Neural progenitor cell (in vitro differentiated cells): ENCODE measurements at regions not wholly inside any gene's neighbourhood (a gene's known extent, or its start where the extent isn't known, plus 50 kb on each side); places are given as distances from the start of the nearest gene placed in this dataset.

ENCODE experiments used
- DNase-seq: peaks from one replicate; pipeline ENCODE4 v3.0.0-alpha.2; 2016; ENCODE audit warnings: low spot score
- H2AFZ ChIP-seq: fragments of 200-600 bp; sonication (generic); replicated peaks from 2 replicates; pipeline ENCODE4 v1.6.1; 2016; ENCODE audit warnings: antibody characterized with exemption
- H3F3A ChIP-seq: fragments of 200-600 bp; sonication (generic); 2 replicates; pipeline ENCODE4 v1.6.1; 2016; ENCODE audit warnings: antibody characterized with exemption, low read depth
- H3K27ac ChIP-seq: fragments of 200-600 bp; sonication (generic); 2 replicates; pipeline ENCODE4 v1.5.1; 2016; ENCODE audit warnings: mild to moderate bottlenecking
- H3K27me3 ChIP-seq: fragments of 200-600 bp; sonication (generic); 2 replicates; pipeline ENCODE4 v1.6.1; 2016; ENCODE audit warnings: mild to moderate bottlenecking, moderate library complexity
- H3K36me3 ChIP-seq: fragments of 200-600 bp; sonication (generic); 2 replicates; pipeline ENCODE4 v1.5.1; 2016
- H3K4me1 ChIP-seq: fragments of 200-600 bp; sonication (generic); 2 replicates; pipeline ENCODE4 v1.6.1; 2016; ENCODE audit warnings: mixed run types
- H3K4me2 ChIP-seq: fragments of 200-600 bp; sonication (generic); 2 replicates; pipeline ENCODE4 v1.6.1; 2016
- H3K4me3 ChIP-seq: fragments of 200-600 bp; sonication (generic); 2 replicates; pipeline ENCODE4 v1.5.1; 2016
- H3K79me2 ChIP-seq: fragments of 200-600 bp; sonication (generic); 2 replicates; pipeline ENCODE4 v1.6.1; 2016; ENCODE audit warnings: low read depth
- H3K9ac ChIP-seq: fragments of 200-600 bp; sonication (generic); 2 replicates; pipeline ENCODE4 v1.6.1; 2016
- H3K9me3 ChIP-seq: fragments of 200-600 bp; sonication (generic); 2 replicates; pipeline ENCODE4 v1.5.1; 2016; ENCODE audit warnings: low read depth
- H4K20me1 ChIP-seq: fragments of 200-600 bp; sonication (generic); 2 replicates; pipeline ENCODE4 v1.6.1; 2016; ENCODE audit warnings: low read depth
- H3K27ac Mint-ChIP-seq: 3 replicates; pipeline ENCODE4 v1.8.0; 2021; ENCODE audit warnings: mixed read lengths
- H3K27me3 Mint-ChIP-seq: 2 replicates; pipeline ENCODE4 v1.8.0; 2022; ENCODE audit warnings: low read depth, mild to moderate bottlenecking, inconsistent platforms, moderate library complexity, mixed read lengths; ENCODE audit not compliant: insufficient read depth
- H3K36me3 Mint-ChIP-seq: 3 replicates; pipeline ENCODE4 v1.8.0; 2021; ENCODE audit warnings: mixed read lengths
- H3K4me1 Mint-ChIP-seq: 3 replicates; pipeline ENCODE4 v1.8.0; 2021; ENCODE audit warnings: mixed read lengths
- H3K4me3 Mint-ChIP-seq: 3 replicates; pipeline ENCODE4 v1.8.0; 2021; ENCODE audit warnings: mild to moderate bottlenecking, moderate library complexity, mixed read lengths
- H3K9me3 Mint-ChIP-seq: 3 replicates; pipeline ENCODE4 v1.8.0; 2020; ENCODE audit warnings: mixed read lengths
- EZH2 ChIP-seq: fragments of 200-600 bp; sonication (generic); IDR thresholded peaks from 2 replicates; pipeline ENCODE4 v1.6.1; 2017; ENCODE audit warnings: antibody characterized with exemption, mild to moderate bottlenecking, moderate library complexity
- EZH2phosphoT487 ChIP-seq: fragments of 200-600 bp; sonication (generic); IDR thresholded peaks from 2 replicates; pipeline ENCODE4 v1.6.1; 2017; ENCODE audit warnings: antibody characterized with exemption
- TF ChIP-seq, protein P1 (sequence below): fragments of 200-600 bp; sonication (generic); IDR thresholded peaks from 2 replicates; pipeline ENCODE4 v1.5.1; 2017; ENCODE audit warnings: antibody characterized with exemption, mild to moderate bottlenecking

DNA sequence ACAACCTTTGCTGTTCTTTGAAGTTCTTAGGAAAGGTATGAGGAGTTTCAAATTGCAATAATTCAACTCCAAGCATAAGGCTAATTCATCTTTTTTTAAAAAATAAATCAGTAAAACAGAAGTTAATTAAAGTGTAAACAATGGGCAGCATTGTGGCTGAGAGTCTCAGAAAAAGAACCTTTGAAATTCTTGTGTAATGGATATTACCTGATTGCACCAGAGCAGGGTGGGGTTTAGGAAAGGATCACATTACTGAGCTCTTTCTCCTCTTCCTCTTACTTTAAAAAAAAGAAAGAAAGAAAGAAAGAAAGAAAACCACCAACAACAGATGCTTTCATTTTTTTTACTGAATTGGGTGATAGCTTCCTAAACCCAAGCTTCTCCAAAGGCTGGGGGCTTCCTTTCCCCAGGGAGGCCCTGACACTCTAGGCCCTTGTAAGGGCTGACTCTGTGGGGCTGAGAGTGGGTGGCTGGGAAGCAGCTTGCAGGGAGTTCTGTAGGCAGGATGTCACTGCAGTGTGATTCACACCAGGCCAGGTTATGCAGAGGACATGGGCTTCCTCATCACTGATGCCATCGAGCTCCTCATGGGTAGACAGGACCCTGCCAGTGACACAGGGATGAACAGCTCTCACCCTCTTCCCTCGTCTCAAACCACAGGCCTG lies 564.5 kb downstream of the FGF9 start:
- Histone ChIP-seq H3K9me3 (no peaks in the 10 kb centered on the region), H3K9ac (no peak overlapping the region), H4K20me1 (no peaks in the 10 kb centered on the region), H3K27me3 (no peaks in the 10 kb centered on the region), H3K27ac (no peak overlapping the region), H3K4me1 (peaks cover 26% of the 10 kb centered on the region), H3K4me2 (peak overlapping the region; percentile 30), H2AFZ (peak overlapping the region; percentile 1), H3K79me2 (no peaks in the 10 kb centered on the region), H3K4me3 (no peak overlapping the region), H3K36me3 (no peaks in the 10 kb centered on the region), H3F3A (peaks cover 10% of the 10 kb centered on the region)
- H3K27ac Mint-ChIP-seq, result peak overlapping the region; percentile 43
- peaks cover 8% of the 10 kb centered on the region for H3K4me1 Mint-ChIP-seq
- peaks cover 5% of the 10 kb centered on the region for H3K27me3 Mint-ChIP-seq
- H3K4me3 Mint-ChIP-seq, result no peak overlapping the region
- no peak for TF ChIP-seq EZH2
- TF ChIP-seq, protein P1, sequence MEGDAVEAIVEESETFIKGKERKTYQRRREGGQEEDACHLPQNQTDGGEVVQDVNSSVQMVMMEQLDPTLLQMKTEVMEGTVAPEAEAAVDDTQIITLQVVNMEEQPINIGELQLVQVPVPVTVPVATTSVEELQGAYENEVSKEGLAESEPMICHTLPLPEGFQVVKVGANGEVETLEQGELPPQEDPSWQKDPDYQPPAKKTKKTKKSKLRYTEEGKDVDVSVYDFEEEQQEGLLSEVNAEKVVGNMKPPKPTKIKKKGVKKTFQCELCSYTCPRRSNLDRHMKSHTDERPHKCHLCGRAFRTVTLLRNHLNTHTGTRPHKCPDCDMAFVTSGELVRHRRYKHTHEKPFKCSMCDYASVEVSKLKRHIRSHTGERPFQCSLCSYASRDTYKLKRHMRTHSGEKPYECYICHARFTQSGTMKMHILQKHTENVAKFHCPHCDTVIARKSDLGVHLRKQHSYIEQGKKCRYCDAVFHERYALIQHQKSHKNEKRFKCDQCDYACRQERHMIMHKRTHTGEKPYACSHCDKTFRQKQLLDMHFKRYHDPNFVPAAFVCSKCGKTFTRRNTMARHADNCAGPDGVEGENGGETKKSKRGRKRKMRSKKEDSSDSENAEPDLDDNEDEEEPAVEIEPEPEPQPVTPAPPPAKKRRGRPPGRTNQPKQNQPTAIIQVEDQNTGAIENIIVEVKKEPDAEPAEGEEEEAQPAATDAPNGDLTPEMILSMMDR, result no peak
- TF ChIP-seq EZH2phosphoT487, result no peak
- no peaks in the 10 kb centered on the region for H3K36me3 Mint-ChIP-seq
- DNase-seq, result peak; percentile 25
- no peaks in the 10 kb centered on the region for H3K9me3 Mint-ChIP-seq

DNA sequence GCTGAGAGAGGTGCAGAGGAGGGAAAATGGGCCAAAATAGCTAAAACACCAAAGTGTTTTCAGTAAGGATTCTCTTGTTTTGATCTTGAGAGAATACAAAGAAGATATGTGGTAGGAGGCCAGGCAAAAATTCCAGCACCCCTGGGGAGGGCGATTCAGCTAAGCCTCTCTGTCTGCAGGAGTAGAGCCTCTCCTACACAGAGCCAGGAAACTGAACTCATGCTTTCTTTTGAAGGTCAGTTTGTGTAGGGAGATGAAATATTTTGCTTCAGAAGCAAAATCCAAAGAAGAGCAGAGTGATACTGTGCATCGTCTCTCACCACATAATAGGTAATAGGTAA lies 565.0 kb downstream of the FGF9 start:
- Histone ChIP-seq H3F3A (peaks cover 10% of the 10 kb centered on the region), H3K9ac (no peak overlapping the region), H3K27me3 (no peaks in the 10 kb centered on the region), H2AFZ (peak overlapping the region; percentile 1), H3K36me3 (no peaks in the 10 kb centered on the region), H3K9me3 (no peaks in the 10 kb centered on the region), H3K4me2 (peak overlapping the region; percentile 30), H3K4me1 (peaks cover 31% of the 10 kb centered on the region), H3K27ac (no peak overlapping the region), H4K20me1 (no peaks in the 10 kb centered on the region), H3K79me2 (no peaks in the 10 kb centered on the region), H3K4me3 (no peak overlapping the region)
- Mint-ChIP-seq H3K4me3 (no peak overlapping the region), H3K4me1 (peaks cover 8% of the 10 kb centered on the region), H3K9me3 (no peaks in the 10 kb centered on the region), H3K27me3 (peaks cover 5% of the 10 kb centered on the region), H3K27ac (no peak overlapping the region), H3K36me3 (no peaks in the 10 kb centered on the region)
- DNase-seq, result peak; percentile 58
- TF ChIP-seq EZH2, result no peak
- TF ChIP-seq, protein P1, result no peak
- TF ChIP-seq EZH2phosphoT487, result no peak

DNA sequence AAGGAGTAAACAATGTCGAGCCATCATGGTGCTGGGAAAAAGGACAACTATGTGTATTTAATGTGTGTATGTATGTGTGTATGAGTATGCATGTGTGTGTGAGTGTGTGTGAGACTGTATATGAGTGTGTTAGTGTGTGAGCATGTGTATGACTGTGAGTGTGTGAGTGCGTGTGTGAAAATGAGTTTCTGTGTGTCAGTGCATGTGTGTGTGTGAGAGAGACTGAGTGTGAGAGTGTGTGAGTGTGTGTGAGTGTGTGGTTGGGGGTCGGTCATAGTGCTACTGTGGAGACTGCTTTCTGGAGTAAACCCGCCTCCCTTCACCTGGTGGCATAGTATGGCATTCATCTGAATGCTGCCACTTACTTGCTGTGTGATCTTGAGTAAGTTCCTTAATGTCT lies 567.4 kb downstream of the FGF9 start:
- no peak overlapping the region for H3K9ac ChIP-seq
- H3K4me1 ChIP-seq, result peaks cover 32% of the 10 kb centered on the region
- Mint-ChIP-seq H3K4me1 (peaks cover 8% of the 10 kb centered on the region), H3K27ac (no peak overlapping the region), H3K9me3 (peaks cover 4% of the 10 kb centered on the region), H3K36me3 (no peaks in the 10 kb centered on the region), H3K27me3 (peaks cover 3% of the 10 kb centered on the region), H3K4me3 (no peak overlapping the region)
- TF ChIP-seq EZH2, result no peak
- no peaks in the 10 kb centered on the region for H3K9me3 ChIP-seq
- H3K4me2 ChIP-seq, result no peak overlapping the region
- H3K79me2 ChIP-seq, result no peaks in the 10 kb centered on the region
- no peaks in the 10 kb centered on the region for H4K20me1 ChIP-seq
- DNase-seq, result no peak
- H3K4me3 ChIP-seq, result no peak overlapping the region
- peaks cover 10% of the 10 kb centered on the region for H3F3A ChIP-seq
- no peak overlapping the region for H3K27ac ChIP-seq
- no peak overlapping the region for H2AFZ ChIP-seq
- no peaks in the 10 kb centered on the region for H3K27me3 ChIP-seq
- H3K36me3 ChIP-seq, result no peaks in the 10 kb centered on the region

DNA sequence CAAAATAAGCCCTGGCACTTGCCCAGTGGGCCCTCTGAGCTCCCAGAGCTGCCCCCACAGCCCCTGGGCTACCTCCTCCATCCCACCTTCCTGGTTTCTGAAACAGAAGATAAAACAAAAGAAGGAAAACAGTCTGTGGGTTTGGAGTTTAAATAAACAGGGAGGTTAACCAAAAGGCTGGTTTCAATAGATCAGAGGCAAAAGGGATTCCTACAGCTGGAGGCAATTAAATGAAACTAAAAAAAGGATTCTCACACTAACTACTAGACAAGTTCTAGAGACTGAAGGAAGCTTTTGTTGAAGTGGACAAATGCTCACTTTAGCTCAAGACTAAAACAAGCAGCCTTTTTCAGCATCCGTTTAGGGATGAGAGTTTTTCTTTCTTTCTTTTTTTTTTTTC lies 569.8 kb downstream of the FGF9 start:
- H3K4me3 Mint-ChIP-seq, result no peak overlapping the region
- H3K36me3 Mint-ChIP-seq, result no peaks in the 10 kb centered on the region
- no peak for DNase-seq
- Histone ChIP-seq H2AFZ (no peak overlapping the region), H3K4me1 (peaks cover 16% of the 10 kb centered on the region), H3K4me2 (peak overlapping the region; percentile 42), H4K20me1 (no peaks in the 10 kb centered on the region), H3K27me3 (no peaks in the 10 kb centered on the region), H3K9ac (no peak overlapping the region), H3K36me3 (no peaks in the 10 kb centered on the region), H3F3A (peaks cover 1% of the 10 kb centered on the region), H3K79me2 (no peaks in the 10 kb centered on the region), H3K9me3 (no peaks in the 10 kb centered on the region), H3K4me3 (no peak overlapping the region), H3K27ac (no peak overlapping the region)
- H3K27me3 Mint-ChIP-seq, result peaks cover 5% of the 10 kb centered on the region
- H3K27ac Mint-ChIP-seq, result no peak overlapping the region
- H3K9me3 Mint-ChIP-seq, result peaks cover 4% of the 10 kb centered on the region
- TF ChIP-seq EZH2phosphoT487 (no peak), EZH2 (no peak)
- TF ChIP-seq, protein P1, result no peak
- H3K4me1 Mint-ChIP-seq, result peaks cover 6% of the 10 kb centered on the region
